ENCODE measurements at regions not wholly inside any gene's neighbourhood (a gene's known extent, or its start where the extent isn't known, plus 50 kb on each side); places are given as distances from the start of the nearest gene placed in this dataset.
"Not testable (repeated sequence)": the region's sequence is repeated elsewhere in the genome, so short reads cannot be mapped to it uniquely, and the experiment has no call there.

DNA sequence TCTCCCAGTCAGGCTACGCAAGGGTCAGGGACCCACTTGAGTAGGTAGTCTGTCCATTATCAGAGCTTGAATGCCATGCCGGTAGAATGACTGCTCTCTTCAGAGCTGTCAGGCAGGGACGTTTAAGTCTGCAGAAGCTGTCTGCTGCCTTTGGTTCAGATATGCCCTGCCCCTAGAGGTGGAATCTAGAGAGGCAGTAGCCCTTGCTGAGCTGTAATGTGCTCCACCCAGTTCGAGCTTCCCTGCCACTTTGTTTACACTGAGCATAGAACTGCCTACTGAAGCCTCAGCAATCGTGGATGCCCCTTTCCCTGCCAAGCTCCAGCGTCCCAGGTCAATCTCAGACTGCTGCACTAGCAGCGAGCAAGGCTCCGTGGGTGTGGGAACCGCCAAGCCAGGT is 57.5 kb upstream of the SETMAR start:
- Histone ChIP-seq H3K36me3 (replicated peaks in 1 of 2) (no peaks in the 10 kb centered on the region), H3K27me3 (no peaks in the 10 kb centered on the region), H3K9me3 (replicated peaks in 1 of 3) (no peaks in the 10 kb centered on the region), H3K4me3 (no peak overlapping the region), H3K27ac (no peak overlapping the region), H3K4me1 (replicated peaks in 1 of 2) (no peaks in the 10 kb centered on the region)
- 67 to 86% (median 74%) methylated on average over 5 to 9 of the region's 9 CpGs for WGBS, 4 donors
- no peak for TF ChIP-seq CTCF (IDR thresholded peaks at IDR 0.05)
- intact Hi-C loops (cut with DNase I): no loop called here
- DNase-seq: no peak

DNA sequence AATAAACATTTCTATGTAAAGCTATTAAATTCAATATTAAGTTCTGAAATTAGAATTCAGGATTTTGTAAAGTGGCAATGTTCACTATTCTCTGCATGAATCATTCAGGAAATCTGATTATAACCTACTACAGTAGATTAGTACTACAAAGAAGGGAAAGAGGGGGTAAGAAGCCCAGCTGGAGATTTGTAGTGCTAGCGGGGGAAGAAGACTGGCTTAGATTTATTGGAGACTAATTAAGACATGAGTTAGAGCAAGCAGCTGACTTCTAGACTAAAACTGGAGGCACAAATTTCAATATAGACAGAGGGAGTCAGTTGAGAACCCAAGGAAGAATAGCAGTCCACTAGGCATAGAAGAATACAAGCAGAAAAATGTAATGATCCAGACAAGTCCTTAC is 55.8 kb upstream of the SETMAR start:
- WGBS, 4 donors: 63 to 88% (median 80%) methylated on average over 1 of the region's 1 CpG
- TF ChIP-seq CTCF (IDR thresholded peaks at IDR 0.05): no peak
- Histone ChIP-seq H3K36me3 (replicated peaks in 1 of 2) (no peaks in the 10 kb centered on the region), H3K27ac (no peak overlapping the region), H3K4me1 (replicated peaks in 1 of 2) (no peaks in the 10 kb centered on the region), H3K4me3 (no peak overlapping the region), H3K27me3 (no peaks in the 10 kb centered on the region), H3K9me3 (replicated peaks in 1 of 3) (no peaks in the 10 kb centered on the region)
- intact Hi-C loops (cut with DNase I): no loop called here
- no peak for DNase-seq

DNA sequence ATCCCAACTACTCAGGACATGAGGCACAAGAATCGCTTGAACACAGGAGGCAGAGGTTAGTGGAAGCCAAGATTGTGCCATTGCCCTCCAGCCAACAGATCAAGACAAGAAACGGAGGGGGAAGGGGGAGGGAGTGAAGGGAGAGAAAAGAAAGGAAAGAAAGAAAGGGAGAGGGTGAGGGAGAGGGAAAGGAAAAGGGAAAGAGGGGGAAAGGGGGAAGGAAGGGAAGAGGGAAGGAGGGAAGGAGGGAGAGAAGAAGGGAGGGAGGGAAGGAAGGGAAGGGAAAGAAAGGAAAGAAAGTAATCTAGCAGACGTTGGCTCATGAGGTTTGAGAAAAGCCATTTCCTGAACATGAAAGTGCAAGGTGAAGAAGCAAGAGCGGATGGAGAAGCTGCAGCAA is 53.1 kb upstream of the SETMAR start:
- Histone ChIP-seq H3K27me3 (no peaks in the 10 kb centered on the region), H3K4me3 (no peak overlapping the region), H3K9me3 (replicated peaks in 1 of 3) (no peaks in the 10 kb centered on the region), H3K4me1 (replicated peaks in 1 of 2) (no peaks in the 10 kb centered on the region), H3K36me3 (replicated peaks in 1 of 2) (no peaks in the 10 kb centered on the region), H3K27ac (no peak overlapping the region)
- WGBS, 4 donors: 72 to 81% (median 77%) methylated on average over 4 of the region's 4 CpGs
- intact Hi-C loops (cut with DNase I): no loop called here
- TF ChIP-seq POLR2A (IDR thresholded peaks at IDR 0.05): no peak
- TF ChIP-seq CTCF (IDR thresholded peaks at IDR 0.05): no peak
- no peak for DNase-seq

DNA sequence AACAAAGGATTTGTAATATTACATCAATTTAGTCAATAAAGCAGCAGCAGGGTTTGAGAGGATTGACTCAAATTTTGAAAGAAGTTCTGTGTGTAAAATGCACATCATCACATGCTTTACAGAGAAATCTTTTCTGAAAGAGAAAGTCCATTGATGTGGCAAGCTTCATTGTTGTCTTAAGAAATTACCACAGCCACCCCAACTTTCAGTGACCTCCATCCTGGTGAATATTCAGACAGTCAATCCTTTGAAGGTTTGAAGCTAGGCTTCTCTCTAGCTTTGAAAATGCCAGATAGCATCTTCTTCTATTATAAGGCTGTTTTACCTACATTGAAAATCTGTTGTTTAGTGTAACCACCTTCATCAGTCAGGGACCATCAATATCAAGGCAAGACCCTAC is 51.8 kb upstream of the SETMAR start:
- intact Hi-C loops (cut with DNase I): no loop called here
- H3K9me3 ChIP-seq (replicated peaks in 1 of 3): no peaks in the 10 kb centered on the region
- H3K4me3 ChIP-seq: no peak overlapping the region
- H3K27ac ChIP-seq: no peak overlapping the region
- no peaks in the 10 kb centered on the region for H3K36me3 ChIP-seq (replicated peaks in 1 of 2)
- no peak for TF ChIP-seq CTCF (IDR thresholded peaks at IDR 0.05)
- no peak for TF ChIP-seq POLR2A (IDR thresholded peaks at IDR 0.05)
- H3K27me3 ChIP-seq: no peaks in the 10 kb centered on the region
- no peaks in the 10 kb centered on the region for H3K4me1 ChIP-seq (replicated peaks in 1 of 2)
- no peak for DNase-seq

DNA sequence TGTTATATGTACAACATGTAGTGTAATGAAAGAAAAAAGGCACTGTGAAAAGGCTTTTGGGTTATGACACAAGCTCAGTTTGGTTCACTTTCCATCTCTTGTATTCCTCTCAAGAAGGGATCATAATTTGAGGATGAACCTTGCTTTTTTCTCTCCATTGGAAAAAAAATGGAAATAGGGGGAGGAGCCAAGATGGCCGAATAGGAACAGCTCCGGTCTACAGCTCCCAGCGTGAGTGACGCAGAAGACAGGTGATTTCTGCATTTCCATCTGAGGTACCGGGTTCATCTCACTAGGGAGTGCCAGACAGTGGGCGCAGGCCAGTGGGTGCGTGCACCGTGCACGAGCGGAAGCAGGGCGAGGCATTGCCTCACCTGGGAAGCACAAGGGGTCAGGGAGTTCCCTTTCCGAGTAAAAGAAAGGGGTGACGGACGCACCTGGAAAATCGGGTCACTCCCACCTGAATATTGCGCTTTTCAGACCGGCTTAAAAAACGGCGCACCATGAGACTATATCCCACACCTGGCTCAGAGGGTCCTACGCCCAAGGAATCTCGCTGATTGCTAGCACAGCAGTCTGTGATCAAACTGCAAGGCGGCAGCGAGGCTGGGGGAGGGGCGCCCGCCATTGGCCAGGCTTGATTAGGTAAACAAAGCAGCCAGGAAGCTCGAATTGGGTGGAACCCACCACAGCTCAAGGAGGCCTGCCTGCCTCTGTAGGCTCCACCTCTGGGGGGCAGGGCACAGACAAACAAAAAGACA is 49.9 kb upstream of the SETMAR start:
- DNase-seq; H3K4me3 ChIP-seq; H3K36me3 ChIP-seq (replicated peaks in 1 of 2); H3K27me3 ChIP-seq; H3K4me1 ChIP-seq (replicated peaks in 1 of 2); intact Hi-C loops (cut with DNase I); H3K27ac ChIP-seq; H3K9me3 ChIP-seq (replicated peaks in 1 of 3): not testable (repeated sequence)
- 88 to 97% (median 90%) methylated on average over 6 to 21 of the region's 26 CpGs for WGBS, 4 donors
